Stimulated activated CD4-positive, alpha-beta T cell treated with anti-CD3 and anti-CD28 coated beads, TNF-alpha, amount 100 ng/mL, for 1 hour (primary cell): ENCODE measurements at regions not wholly inside any gene's neighbourhood (a gene's known extent, or its start where the extent isn't known, plus 50 kb on each side); places are given as distances from the start of the nearest gene placed in this dataset.
"Not testable (repeated sequence)": the region's sequence is repeated elsewhere in the genome, so short reads cannot be mapped to it uniquely, and the experiment has no call there.

Experiments
- DNase-seq, 3 donors: peaks; one replicate each; pipeline ENCODE4 v3.0.0-alpha.2; 2020; ENCODE audit warnings: low read depth in 3 of 3, low spot score in 1 of 3

- no peak for DNase-seq
Observed at GRCh38 chr12:47491516-47492305, 214.1 kb downstream of the RPAP3 start.

- DNase-seq, result no peak
Observed at GRCh38 chr12:47488888-47489287, 216.9 kb downstream of the RPAP3 start.

GRCh38 chr12:47481041-47481440 is 224.8 kb downstream of the RPAP3 start:
- no peak for DNase-seq

- no peak for DNase-seq
Observed at GRCh38 chr12:47478426-47478825, 227.4 kb downstream of the RPAP3 start.

GRCh38 chr12:47473091-47473490 is 232.7 kb downstream of the RPAP3 start:
- no peak for DNase-seq

GRCh38 chr12:47470349-47470748 is 235.5 kb downstream of the RPAP3 start:
- not testable (repeated sequence) for DNase-seq

- DNase-seq, result not testable (repeated sequence)
Observed at GRCh38 chr12:47463918-47464317, 241.9 kb downstream of the RPAP3 start.

GRCh38 chr12:47458279-47458678 is 247.6 kb downstream of the RPAP3 start:
- no peak for DNase-seq

GRCh38 chr12:47449797-47450196 is 256.0 kb downstream of the RPAP3 start:
- no peak for DNase-seq

GRCh38 chr12:47442310-47442709 is 263.5 kb downstream of the RPAP3 start:
- no peak for DNase-seq

GRCh38 chr12:47441490-47441889 is 264.3 kb downstream of the RPAP3 start:
- DNase-seq, result no peak

- no peak for DNase-seq
Observed at GRCh38 chr12:47438175-47438574, 267.7 kb downstream of the RPAP3 start.

GRCh38 chr12:47437570-47437969 is 268.3 kb downstream of the RPAP3 start:
- no peak for DNase-seq

- DNase-seq, result no peak
Observed at GRCh38 chr12:47433876-47434275, 272.0 kb downstream of the RPAP3 start.

GRCh38 chr12:47426678-47427309 is 279.0 kb downstream of the RPAP3 start:
- peak in 1 of 3 donors; percentile 6 for DNase-seq

GRCh38 chr12:47422611-47423010 is 283.2 kb downstream of the RPAP3 start:
- no peak for DNase-seq

- DNase-seq, result no peak
Observed at GRCh38 chr12:47419497-47419896, 286.3 kb downstream of the RPAP3 start.

- no peak for DNase-seq
Observed at GRCh38 chr12:47417955-47418354, 287.9 kb downstream of the RPAP3 start.

GRCh38 chr12:47417121-47417520 is 288.7 kb downstream of the RPAP3 start:
- DNase-seq, result no peak

GRCh38 chr12:47415054-47415453 is 290.8 kb downstream of the RPAP3 start:
- DNase-seq, result no peak

GRCh38 chr12:47414511-47414910 is 291.3 kb downstream of the RPAP3 start:
- no peak for DNase-seq

GRCh38 chr12:47413806-47414205 is 292.0 kb downstream of the RPAP3 start:
- no peak for DNase-seq
